ENCODE measurements at regions not wholly inside any gene's neighbourhood (a gene's known extent, or its start where the extent isn't known, plus 50 kb on each side); places are given as distances from the start of the nearest gene placed in this dataset.

DNA sequence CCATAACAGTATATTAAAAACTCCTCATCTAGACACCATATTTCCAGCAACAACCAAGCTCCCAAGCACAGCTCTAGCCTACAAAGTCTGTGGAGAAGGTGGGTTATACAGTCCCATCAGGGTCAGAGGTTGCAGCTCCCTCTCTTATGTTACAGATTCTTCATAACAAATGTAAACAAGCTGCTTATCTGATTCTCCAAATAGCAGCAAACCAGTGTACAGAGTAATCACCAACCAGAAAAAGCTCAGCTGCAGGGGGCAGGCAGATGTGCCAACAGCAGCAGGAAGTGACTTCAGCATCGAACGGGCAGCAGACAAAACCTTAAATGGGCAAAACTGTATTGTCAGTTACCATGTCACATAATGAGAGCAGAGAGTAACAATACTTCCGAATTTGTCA is 52.9 kb upstream of the NABP1 start:
- no peaks in the 10 kb centered on the region for H3K36me3 ChIP-seq (ENCODE audit: insufficient read depth, low read length)
- no peaks in the 10 kb centered on the region for H3K27me3 ChIP-seq (ENCODE audit: insufficient read depth, low read length)
- peak overlapping the region; percentile 41 for H2AFZ ChIP-seq (ENCODE audit: low read depth, low read length)
- no peaks in the 10 kb centered on the region for H4K20me1 ChIP-seq (ENCODE audit: insufficient read depth, low read length)
- peaks cover 24% of the 10 kb centered on the region for H3K4me1 ChIP-seq (ENCODE audit: insufficient read depth, low read length)
- Mint-ChIP-seq H3K4me1 (ENCODE audit: low read depth, unreplicated experiment) (peaks cover 24% of the 10 kb centered on the region), H3K36me3 (ENCODE audit: low read depth, unreplicated experiment) (no peaks in the 10 kb centered on the region), H3K4me3 (ENCODE audit: unreplicated experiment) (no peak overlapping the region), H3K27ac (ENCODE audit: unreplicated experiment) (peak overlapping the region; percentile 72), H3K27me3 (ENCODE audit: low read depth, unreplicated experiment) (no peaks in the 10 kb centered on the region), H3K9me3 (ENCODE audit: unreplicated experiment) (no peaks in the 10 kb centered on the region)
- DNase-seq (ENCODE audit: low read depth), result no peak
- H3K9ac ChIP-seq (ENCODE audit: low read length), result no peak overlapping the region
- H3K27ac ChIP-seq (ENCODE audit: low read depth, low read length), result peak overlapping the region; percentile 36
- peak overlapping the region; percentile 3 for H3K4me2 ChIP-seq (ENCODE audit: low read length)
- no peak for FAIRE-seq
- H3K79me2 ChIP-seq (ENCODE audit: insufficient read depth, low read length), result no peaks in the 10 kb centered on the region
- TF ChIP-seq CTCF (IDR thresholded peaks at IDR 0.05; ENCODE audit: insufficient read depth, low read depth, low read length), result no peak
- TF ChIP-seq EZH2 (IDR thresholded peaks at IDR 0.05; ENCODE audit: insufficient read depth, low read length), result no peak
- no peaks in the 10 kb centered on the region for H3K9me3 ChIP-seq (ENCODE audit: insufficient read depth, low read depth, low read length)
- H3K4me3 ChIP-seq (ENCODE audit: insufficient read depth, low read depth, low read length), result no peak overlapping the region

GRCh38 chr2:191625446-191625845 is 52.5 kb upstream of the NABP1 start:
- FAIRE-seq, result no peak
- H3K27ac Mint-ChIP-seq (ENCODE audit: unreplicated experiment), result peak overlapping the region; percentile 65
- H3K79me2 ChIP-seq (ENCODE audit: insufficient read depth, low read length), result no peaks in the 10 kb centered on the region

DNA sequence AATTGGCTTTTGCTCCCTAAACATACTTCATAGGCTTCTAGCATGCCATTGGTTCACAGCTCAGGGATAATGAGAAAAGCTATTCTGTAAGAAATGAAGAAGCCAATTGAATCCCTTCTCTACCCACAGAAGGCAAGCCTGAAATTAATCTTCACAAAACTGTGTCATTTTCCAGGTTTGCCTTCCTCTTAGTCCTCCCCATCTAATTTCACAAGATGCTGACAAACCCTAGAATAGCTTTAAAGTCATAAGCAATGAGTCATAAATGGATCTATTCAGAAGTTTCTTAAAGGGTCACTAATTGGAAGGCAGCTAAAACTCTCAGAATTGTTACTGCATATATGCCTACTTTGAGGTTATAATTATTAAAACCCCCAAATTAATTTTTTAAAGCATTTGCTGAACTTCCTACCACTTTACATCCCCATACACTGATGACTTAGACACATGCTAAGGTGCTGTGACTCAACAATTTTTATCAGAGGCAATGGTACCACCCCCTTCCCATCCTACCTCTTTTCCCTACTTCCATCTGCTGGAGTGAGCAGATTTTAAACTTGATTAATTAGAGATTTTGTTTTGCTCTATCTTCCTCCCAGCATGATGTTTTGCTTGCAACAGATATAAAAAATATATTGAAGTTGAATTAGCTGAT is 51.3 kb upstream of the NABP1 start:
- H2AFZ ChIP-seq (ENCODE audit: low read depth, low read length), result no peak overlapping the region
- H3K4me3 Mint-ChIP-seq (ENCODE audit: unreplicated experiment), result no peak overlapping the region

More at GRCh38 chr2:191625446-191625845, 52.5 kb upstream of the NABP1 start:
- Histone ChIP-seq H2AFZ (ENCODE audit: low read depth, low read length) (peak overlapping the region; percentile 41), H3K27me3 (ENCODE audit: insufficient read depth, low read length) (no peaks in the 10 kb centered on the region), H4K20me1 (ENCODE audit: insufficient read depth, low read length) (no peaks in the 10 kb centered on the region), H3K9me3 (ENCODE audit: insufficient read depth, low read depth, low read length) (no peaks in the 10 kb centered on the region), H3K9ac (ENCODE audit: low read length) (no peak overlapping the region), H3K4me1 (ENCODE audit: insufficient read depth, low read length) (peaks cover 20% of the 10 kb centered on the region), H3K4me3 (ENCODE audit: insufficient read depth, low read depth, low read length) (no peak overlapping the region), H3K36me3 (ENCODE audit: insufficient read depth, low read length) (no peaks in the 10 kb centered on the region), H3K27ac (ENCODE audit: low read depth, low read length) (peak overlapping the region; percentile 36), H3K4me2 (ENCODE audit: low read length) (no peak overlapping the region)
- no peaks in the 10 kb centered on the region for H3K36me3 Mint-ChIP-seq (ENCODE audit: low read depth, unreplicated experiment)
- H3K4me1 Mint-ChIP-seq (ENCODE audit: low read depth, unreplicated experiment), result peaks cover 24% of the 10 kb centered on the region
- H3K9me3 Mint-ChIP-seq (ENCODE audit: unreplicated experiment), result no peaks in the 10 kb centered on the region
- no peak overlapping the region for H3K4me3 Mint-ChIP-seq (ENCODE audit: unreplicated experiment)
- DNase-seq (ENCODE audit: low read depth), result no peak
- H3K27me3 Mint-ChIP-seq (ENCODE audit: low read depth, unreplicated experiment), result no peaks in the 10 kb centered on the region
- no peak for TF ChIP-seq EZH2 (IDR thresholded peaks at IDR 0.05; ENCODE audit: insufficient read depth, low read length)

More for the DNA sequence above, 51.3 kb upstream of the NABP1 start:
- no peaks in the 10 kb centered on the region for H3K27me3 Mint-ChIP-seq (ENCODE audit: low read depth, unreplicated experiment)
- TF ChIP-seq EZH2 (IDR thresholded peaks at IDR 0.05; ENCODE audit: insufficient read depth, low read length) (no peak), CTCF (IDR thresholded peaks at IDR 0.05; ENCODE audit: insufficient read depth, low read depth, low read length) (no peak)
- Histone ChIP-seq H3K27me3 (ENCODE audit: insufficient read depth, low read length) (no peaks in the 10 kb centered on the region), H4K20me1 (ENCODE audit: insufficient read depth, low read length) (no peaks in the 10 kb centered on the region), H3K4me1 (ENCODE audit: insufficient read depth, low read length) (peaks cover 19% of the 10 kb centered on the region), H3K27ac (ENCODE audit: low read depth, low read length) (peak overlapping the region; percentile 29), H3K4me3 (ENCODE audit: insufficient read depth, low read depth, low read length) (no peak overlapping the region), H3K9ac (ENCODE audit: low read length) (no peak overlapping the region), H3K4me2 (ENCODE audit: low read length) (peak overlapping the region; percentile 27), H3K9me3 (ENCODE audit: insufficient read depth, low read depth, low read length) (no peaks in the 10 kb centered on the region), H3K79me2 (ENCODE audit: insufficient read depth, low read length) (no peaks in the 10 kb centered on the region), H3K36me3 (ENCODE audit: insufficient read depth, low read length) (no peaks in the 10 kb centered on the region)
- peaks cover 24% of the 10 kb centered on the region for H3K4me1 Mint-ChIP-seq (ENCODE audit: low read depth, unreplicated experiment)
- no peaks in the 10 kb centered on the region for H3K9me3 Mint-ChIP-seq (ENCODE audit: unreplicated experiment)
- FAIRE-seq (peak; percentile 72), DNase-seq (ENCODE audit: low read depth) (peak; percentile 86)
- peak overlapping the region; percentile 67 for H3K27ac Mint-ChIP-seq (ENCODE audit: unreplicated experiment)
- H3K36me3 Mint-ChIP-seq (ENCODE audit: low read depth, unreplicated experiment), result no peaks in the 10 kb centered on the region
